Superior temporal gyrus (tissue), 1 donor: ENCODE measurements at regions not wholly inside any gene's neighbourhood (a gene's known extent, or its start where the extent isn't known, plus 50 kb on each side); places are given as distances from the start of the nearest gene placed in this dataset.

Source experiments
- DNase-seq: peaks from one replicate; pipeline ENCODE4 v3.0.0-alpha.2; 2016; ENCODE audit errors: extremely low spot score

DNA sequence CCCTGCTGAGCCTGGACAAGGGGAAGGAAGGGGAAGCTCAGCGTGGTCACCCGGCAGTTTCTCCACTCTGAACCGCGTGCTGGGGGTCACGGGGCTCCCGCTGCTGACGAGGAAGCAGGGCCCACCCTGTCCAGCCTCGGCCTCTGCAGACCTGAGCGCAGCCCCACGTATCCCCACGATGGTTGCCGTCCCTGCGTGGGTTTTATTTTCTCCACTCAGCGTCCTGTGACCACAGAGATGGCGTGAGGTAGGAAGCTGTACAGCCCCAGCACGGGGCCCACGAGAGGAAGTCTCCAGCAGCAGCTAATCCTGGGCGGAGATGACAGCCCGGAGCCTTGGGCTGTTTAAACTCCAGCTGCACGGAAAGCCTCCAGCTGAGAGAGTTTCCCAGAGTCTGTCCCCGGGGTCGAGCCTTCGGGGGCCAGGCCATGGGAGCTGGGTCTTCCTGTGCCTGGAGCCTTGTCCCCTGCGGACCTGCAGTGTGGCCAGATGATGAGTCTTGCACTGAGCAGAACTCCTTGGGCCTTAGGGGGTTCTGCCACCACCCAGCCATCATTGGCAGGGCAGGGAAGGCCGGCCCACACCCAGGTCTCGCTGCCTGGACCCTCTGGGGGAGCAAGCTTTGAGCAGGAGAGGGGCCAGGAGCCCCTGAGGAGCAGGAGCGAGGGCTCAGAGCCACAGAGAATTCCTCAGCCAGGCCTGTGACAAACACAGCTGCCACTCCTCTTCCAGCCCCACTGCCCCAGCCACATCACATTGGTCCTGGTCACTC is 72.8 kb upstream of the FAM20C start:
- no peak for DNase-seq

DNA sequence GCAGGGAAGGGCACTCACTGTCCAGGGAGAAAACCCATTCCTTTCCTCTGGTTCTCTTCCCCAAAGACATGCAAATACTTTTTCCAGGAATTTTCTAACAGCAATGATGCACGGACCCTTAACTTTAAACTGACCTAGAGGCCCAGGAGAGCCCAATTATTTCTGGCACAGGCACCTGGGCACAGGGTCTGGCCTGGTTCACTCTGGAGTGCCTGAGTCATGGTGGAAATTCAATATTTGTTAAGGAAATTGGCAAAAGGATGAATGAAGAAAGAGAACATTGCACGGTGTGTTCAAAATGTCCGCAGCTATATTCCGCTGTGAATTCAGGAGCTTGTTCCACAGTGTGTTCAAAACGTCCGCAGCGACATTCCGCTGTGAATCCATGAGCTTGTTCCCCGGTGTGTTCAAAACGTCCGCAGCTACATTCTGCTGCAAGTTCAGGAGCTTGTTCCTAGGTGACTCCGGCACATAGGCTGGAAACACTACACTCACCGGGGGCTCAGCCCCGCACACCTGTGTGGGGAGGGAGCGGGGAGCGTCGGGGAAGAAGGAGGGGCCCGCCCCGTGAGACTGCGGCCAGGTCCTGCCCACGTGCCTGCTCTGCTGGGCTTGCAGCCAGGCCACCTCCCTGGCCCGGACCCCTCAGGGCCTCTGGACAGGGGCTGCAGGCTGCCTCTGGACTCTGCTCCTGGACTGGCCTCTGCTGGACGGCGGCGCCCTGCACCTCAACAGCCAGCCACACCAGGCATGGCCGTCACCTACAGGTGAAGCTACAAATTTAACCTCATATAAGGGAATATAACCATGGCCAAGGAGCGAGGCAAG is 72.0 kb upstream of the FAM20C start:
- no peak for DNase-seq

DNA sequence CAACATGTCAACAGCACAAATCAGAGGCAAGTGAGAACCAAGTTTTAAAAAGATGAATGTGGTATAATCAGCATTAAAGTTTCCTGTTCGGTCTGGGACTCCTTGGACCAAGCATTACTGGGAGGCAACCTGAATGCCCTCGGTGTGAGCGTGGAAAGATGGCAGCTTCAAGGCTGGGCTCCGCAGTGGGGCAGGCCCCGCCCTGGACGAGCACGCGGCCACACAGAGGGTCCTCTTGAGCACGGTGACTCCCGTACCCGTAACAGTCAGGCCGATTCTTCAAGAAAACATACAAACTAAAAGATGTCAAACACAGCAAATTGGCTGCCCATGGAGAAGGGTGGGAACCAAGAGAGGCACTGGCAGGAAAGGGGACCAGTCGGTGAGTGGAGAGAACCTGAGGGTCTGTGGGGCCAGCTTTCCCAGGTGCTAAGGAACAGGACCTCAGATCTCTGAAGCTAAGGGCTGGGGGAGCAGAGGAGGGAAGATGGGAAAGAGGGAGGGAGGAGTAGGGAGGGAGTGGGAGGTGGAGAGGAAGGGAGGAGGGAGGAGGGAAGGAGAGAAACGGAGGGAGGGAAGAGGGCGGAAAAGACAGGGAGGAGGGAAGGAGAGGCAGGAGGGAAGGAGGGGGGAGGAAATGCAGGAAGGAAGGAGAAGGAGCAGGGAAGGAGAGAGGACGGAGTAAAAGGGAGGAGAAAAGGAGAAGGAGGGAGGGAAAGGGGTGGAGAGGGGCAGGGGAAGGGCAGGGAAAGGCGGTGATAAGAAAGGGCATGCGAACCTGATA is 71.2 kb upstream of the FAM20C start:
- no peak for DNase-seq

DNA sequence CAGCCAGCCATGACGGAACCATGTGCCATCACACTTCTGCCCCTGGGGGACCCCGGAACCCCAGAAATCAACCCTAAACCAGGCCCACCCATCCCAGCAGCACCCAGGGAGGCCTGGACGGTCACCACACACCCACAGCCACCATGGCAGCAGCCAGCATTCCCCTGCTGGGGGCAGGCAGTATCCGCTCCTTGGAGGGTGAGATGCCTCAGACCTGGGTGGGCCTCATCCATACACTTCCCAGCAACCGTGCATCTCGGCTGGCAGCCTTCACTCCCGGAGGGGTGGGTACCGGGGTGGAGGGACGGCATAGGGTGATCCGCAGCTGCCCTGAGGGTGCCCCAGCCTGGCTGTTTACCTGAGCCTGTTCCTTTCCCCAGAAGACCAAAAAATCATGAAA is 69.1 kb upstream of the FAM20C start:
- no peak for DNase-seq

DNA sequence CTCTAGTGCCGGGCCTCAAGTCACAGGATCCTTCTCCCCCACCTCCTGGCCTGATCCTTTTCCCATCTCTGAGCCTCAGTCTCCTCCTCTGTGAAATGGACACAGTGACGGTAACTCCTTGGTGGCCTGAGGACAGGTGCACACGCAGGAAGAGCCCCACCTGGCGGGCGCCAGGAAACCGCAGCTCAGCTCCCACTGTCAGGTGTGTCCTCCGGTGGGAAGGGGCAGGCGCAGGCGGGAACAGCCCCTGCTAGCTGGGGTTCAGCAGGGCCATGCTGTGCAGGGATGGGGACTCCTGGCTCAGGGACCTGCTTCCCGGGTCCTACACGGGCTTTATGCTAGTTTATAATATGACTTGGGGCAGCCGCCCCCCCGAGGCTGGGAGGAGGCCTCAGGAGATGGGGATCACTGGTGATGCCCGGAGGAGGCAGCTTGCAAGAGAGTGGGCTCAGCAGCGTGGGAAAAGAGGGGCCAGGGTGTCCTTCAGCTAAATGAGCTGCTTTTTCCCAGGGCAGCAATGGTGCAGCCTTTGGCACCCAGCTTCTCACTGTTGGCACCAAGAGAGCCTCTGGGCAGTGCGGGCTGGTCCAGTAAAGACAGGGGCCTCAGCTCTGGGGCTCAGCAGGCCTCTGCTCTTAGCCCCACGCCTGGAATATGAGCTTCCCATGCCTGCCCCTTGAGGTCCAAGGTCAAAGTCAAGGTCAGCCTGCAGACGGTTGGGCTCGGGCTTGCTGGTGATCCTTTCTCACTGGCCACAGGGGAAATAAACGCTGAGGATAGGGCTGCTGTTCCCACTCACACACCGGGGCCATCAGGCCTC is 68.0 kb upstream of the FAM20C start:
- DNase-seq = no peak

DNA sequence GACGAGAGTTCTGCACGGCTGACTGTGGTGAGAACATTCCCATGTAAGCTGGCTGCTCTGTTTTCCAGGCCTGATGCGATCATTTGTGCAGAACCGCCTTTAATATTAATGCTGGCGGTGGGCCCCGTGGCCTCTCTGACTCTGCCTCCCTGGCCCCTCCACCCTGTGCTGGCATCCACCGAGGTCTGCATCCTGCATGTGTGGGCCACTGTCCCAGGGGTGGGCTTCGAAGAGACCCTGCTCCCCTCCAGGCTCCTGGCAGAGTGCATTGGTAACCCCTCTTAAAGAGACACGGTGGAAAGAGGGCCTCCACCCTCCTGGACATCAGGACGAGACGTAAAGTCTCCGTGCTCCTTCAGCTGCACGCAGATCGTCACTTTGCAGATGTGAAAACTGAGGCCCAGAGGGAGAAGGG is 67.3 kb upstream of the FAM20C start:
- no peak for DNase-seq

DNA sequence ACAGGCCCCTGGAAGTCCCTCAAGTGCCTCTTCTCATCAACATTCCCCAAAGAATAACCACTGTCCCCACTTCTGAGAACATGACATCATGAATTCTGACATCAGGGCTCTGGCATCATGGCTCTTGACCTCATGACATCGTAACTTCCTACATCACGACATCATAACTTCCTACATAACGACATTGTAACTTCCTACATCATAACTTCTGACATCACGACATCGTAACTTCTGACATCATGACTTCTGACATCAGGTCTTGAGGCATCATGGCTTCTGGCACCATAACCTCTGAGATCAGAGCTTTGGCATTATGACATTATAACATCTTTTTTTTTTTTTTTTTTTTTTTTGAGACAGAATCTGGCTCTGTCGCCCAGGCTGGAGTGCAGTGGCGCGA is 66.7 kb upstream of the FAM20C start:
- no peak for DNase-seq

DNA sequence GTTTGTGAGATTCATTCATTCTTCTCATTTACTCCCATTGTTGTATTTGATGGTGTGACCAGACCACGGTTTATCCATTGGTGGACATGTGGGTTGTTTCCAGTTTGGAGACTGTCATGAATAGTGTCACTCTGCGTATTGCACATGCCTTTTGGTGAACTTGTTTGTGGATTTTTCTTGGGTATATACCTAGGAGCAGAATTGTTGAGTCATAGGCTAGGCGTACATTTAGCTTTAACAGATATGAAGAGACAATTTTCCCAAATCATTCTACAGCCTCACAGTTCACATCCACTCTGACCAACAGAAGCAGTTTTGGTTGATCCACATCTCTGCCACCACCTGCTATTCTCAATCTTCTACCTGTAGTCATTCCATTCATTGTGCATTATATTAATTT is 66.0 kb upstream of the FAM20C start:
- no peak for DNase-seq

DNA sequence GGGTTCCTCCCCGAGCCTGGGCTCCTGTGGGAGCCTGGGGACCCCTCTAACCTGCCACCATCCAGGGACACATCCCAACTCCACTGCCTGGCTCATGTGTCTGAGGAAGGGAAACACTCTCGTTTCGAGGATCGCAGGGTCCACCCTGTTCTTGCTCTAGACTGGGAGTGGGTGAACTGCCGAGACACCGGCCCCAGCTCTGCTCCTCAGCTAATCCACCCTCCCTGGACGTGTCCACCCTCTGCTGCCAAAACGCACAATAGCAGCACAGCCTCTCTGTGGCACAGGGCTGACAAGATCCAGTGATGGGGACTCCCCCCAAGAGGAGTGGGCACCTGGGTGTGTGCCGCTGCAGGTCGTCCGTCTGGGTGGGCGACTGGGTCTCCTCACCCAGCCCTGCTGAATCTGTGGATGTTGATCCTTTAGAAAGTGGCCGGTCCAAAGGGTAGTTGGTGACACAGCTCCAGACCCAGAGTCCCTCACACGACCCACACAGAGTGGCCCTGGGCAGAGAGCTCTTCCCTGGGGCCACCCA is 65.2 kb upstream of the FAM20C start:
- DNase-seq = no peak

DNA sequence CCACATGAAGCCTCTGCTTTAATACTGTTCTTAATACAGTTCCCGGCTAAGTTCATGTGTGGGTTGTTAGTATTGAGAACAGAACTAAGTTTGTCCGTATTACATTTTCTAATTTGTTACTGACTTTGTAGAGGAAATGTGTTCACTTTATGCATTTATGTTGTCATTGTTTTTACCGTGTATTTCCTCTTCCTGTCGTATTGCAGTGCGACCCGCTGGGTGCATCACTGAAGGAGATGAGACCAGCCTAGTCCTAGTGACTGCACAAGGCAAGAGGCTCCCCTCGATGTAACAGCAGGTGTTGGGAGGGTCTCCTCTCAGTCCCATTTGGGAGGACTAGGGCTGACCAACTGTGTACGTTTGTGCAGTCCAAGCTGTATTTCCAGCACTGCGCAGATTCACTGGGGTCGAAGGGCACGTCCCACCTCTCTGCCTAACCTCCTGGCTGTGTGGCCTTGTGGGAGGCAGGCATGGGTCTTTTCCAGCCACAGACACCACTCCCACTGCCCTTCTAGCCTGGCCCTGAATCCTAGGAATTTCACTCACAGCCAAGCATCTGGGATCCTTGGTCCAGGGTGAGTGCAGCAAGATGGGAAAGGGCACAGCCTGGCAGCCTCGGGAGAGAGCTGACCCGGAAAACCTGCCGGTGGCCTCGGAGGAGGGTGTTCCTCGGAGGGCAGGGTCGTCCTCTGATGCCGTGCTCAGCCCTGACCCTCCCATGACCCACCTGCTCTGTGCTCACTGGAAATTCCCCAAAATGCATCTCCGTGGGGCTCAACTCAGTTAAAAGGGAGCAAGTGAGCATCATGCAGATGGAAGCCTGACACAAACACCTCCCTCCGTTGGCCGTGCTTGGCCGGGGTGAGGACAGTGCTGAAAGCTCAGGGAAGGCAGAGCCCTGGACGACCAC is 63.9 kb upstream of the FAM20C start:
- no peak for DNase-seq

DNA sequence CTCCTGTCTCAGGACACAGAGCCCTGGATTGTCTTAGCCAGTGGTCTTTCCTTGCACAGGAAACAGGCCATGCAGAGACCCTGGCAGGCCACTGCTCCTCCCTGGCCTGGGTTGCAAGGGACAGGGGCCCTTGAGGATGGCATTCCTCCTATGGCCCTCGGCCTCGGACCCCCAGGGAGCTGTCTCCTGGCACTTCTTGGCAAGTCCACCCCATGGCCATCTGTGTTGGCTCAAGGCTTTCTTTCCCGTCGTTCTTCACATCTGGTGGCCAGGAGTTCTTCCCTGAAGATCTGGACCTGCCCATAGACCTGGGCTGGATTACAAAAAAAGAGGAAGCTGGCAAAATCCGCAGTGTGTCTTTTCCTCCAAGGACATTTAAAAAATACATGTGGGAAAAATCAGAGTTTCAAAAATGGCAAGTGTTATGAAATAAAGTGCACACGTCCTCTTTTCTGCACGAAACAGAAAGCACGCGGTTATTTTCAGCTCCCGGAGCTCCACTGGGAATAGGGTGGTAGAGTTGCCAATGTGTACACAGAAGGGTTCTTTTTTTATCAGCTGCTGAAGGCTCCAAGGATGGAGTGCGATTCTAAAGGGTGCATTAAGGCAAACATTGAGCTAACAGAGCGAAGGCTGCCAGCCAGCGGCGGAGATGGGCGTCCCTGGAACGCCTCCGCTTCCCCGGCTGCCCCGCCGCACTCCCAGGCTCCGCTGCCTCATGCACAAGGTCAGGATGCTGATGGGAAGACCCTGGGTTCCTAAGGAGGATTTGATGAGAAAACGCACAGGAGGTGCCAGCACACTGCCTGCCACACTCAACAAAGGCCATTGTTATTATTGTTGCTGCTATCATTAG is 62.8 kb upstream of the FAM20C start:
- peak; percentile 85 for DNase-seq

DNA sequence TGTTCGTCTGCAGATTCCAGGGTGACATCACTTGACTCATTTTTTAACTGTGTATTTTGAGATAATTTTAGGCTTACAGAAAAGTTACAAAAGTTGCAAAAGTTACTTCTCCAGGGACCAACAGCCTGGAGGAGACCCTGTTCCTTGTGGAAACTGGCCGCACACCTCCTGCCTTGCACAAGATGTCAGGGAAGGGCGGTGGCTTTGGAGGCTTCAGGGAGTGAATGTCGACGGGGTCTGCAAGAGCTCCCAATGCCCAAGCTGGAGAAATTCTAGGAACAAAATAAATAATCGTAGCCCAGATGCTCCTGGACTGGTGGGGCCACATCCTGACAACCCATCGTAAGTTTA is 62.2 kb upstream of the FAM20C start:
- no peak for DNase-seq

DNA sequence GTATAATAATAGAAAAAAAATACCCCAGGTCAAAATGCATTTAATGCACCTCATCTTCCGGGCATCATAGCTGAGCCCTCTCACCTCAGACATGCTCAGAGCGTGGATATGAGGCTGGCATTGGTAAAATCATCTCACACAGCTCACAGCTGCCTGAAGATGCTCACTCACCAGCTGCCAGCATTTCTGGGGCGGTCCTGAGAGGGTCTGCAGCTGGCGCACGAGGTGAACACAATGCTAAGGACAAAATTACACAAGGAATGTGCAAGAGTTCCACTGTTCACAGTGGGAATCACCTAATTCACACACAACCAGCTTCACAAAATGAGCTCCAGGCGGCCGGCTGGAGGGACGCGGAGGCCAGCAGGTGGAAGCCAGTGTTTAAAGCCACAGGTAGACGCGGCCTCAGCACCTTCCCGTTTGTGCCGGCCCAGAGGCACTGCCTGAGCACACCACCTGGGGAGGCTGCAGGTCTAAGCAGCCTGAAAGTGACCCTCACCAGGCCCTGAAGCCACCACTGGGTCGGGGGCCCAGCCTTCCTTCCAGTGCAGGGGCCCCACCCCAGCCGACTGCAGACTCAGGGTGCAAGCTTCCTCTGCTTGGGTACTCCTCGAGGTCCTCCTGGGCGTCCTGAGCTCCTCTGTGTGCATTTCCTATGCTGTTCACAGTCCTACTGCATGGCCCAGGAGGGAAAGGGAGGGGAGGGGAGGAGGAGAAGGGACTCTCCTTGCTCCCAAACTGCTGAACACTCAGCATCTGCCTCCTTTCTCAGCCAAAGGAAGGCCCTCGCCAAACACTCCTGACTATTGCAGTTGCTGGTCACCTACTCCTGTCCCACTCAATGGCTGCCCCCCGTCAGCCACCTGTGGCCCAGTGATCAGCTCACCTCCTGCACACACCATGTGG is 61.2 kb upstream of the FAM20C start:
- no peak for DNase-seq

DNA sequence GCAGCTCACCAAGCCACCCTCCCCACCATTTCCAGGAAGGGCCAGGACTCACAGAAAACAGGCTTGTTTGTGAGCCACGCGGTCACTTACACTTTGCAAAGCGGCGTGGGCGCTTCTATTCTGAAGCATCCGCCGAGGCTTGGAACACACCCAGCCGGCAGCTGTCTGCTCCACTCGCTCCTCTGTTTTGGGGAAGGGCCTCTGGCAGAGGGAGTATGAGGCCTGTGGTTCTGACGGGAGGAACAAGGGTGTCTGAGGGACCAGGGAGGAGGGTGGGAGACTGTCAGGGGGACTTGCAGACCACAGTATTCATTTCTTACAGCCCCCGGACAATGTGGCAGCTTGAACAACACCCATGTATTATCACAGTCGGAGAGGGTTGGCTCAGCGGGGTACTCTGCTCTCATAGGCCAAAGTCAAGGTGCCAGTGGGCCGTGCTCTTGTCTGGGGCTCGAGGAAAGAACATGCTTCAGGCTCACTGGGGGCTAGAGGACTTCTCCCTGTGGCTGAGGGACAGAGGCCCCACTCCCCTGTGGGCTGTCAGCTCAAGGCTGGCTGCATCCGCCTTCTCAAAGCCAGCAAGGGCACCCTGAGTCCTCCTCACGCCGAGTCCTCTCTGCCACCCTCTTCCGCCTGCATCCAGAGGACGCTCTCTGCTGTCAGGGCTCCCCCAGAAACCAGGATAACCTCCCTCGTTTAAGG is 60.4 kb upstream of the FAM20C start:
- DNase-seq = peak; percentile 72

DNA sequence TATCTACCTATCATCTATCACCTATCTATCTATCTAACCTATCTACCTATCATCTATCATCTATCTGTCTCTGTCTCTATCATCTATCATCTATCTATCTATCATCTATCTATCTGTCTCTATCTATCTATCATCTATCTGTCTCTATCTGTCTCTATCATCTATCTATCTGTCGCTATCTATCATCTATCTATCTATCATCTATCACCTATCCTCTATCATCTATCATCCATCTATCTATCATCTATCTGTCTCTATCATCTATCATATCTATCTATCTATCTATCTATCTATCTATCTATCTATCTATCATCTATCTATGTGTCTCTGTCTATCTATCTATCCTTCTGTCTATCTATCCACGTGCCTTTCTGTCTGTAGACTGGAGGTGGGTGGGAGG is 59.5 kb upstream of the FAM20C start:
- DNase-seq = no peak

DNA sequence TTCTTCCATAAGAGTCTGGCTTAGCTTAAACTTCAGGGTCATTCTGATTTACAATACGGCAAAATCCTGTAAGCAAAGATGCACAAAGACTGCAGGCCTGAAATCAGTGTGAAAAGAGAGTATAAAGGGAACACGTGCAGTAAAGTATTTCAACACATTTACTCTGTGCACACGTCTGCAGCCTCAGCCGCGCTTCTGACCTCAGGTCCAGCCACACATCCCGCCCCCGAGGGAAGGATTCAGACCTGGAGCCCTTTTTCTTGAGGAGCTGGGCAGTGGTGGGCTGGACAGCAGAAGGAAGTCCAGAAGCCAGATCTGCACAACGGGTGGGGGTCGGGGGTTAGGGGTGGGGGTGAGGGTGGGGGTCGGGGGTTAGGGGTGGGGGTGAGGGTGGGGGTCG is 58.9 kb upstream of the FAM20C start:
- DNase-seq = no peak

DNA sequence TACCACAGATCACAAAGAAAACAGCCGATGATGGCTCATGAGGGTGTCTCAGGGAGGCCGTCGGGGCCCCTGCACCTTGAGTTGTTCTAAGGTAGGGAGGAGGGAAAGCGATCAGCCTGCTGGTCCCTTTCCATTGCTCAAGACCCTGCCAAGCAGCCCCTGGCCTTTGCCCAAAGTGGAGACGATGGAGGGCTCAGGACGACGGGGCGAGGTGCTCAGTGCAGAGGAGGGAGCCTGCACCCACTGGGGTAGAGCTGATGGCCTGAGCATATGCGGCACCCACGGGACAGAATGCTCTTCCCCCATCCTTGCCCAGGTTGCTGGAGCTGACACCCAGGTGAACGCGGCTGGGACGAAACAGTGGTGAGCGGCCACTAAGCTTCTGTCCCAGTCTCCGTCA is 58.3 kb upstream of the FAM20C start:
- no peak for DNase-seq
